ENCODE measurements at regions not wholly inside any gene's neighbourhood (a gene's known extent, or its start where the extent isn't known, plus 50 kb on each side); places are given as distances from the start of the nearest gene placed in this dataset.

- no peak for DNase-seq (ENCODE audit: low spot score)
- no peak overlapping the region for H3K27ac ChIP-seq
- TF ChIP-seq CTCF (IDR thresholded peaks at IDR 0.05) = no peak
- no peak overlapping the region for H3K4me3 ChIP-seq
Observed at GRCh38 chr3:184477940-184478339, 83.6 kb upstream of the EPHB3 start.

GRCh38 chr3:184479426-184480126, 82.0 kb upstream of the EPHB3 start:
- Histone ChIP-seq H3K27ac (peak overlapping the region in 1 of 2 donors; percentile 16), H3K4me3 (no peak overlapping the region)
- TF ChIP-seq CTCF (IDR thresholded peaks at IDR 0.05) = no peak
- no peak for DNase-seq (ENCODE audit: low spot score)

GRCh38 chr3:184480831-184481230, 80.8 kb upstream of the EPHB3 start:
- no peak for DNase-seq (ENCODE audit: low spot score)
- Histone ChIP-seq H3K4me3 (no peak overlapping the region), H3K27ac (no peak overlapping the region)
- no peak for TF ChIP-seq CTCF (IDR thresholded peaks at IDR 0.05)

- Histone ChIP-seq H3K4me3 (no peak overlapping the region), H3K27ac (no peak overlapping the region)
- no peak for TF ChIP-seq CTCF (IDR thresholded peaks at IDR 0.05)
- DNase-seq (ENCODE audit: low spot score) = no peak
Observed at GRCh38 chr3:184481984-184482671, 79.5 kb upstream of the EPHB3 start.

- Histone ChIP-seq H3K4me3 (no peak overlapping the region), H3K27ac (no peak overlapping the region)
- DNase-seq (ENCODE audit: low spot score) = no peak
- TF ChIP-seq CTCF (IDR thresholded peaks at IDR 0.05) = no peak
Observed at GRCh38 chr3:184485241-184485640, 76.3 kb upstream of the EPHB3 start.

- no peak overlapping the region for H3K27ac ChIP-seq
- DNase-seq (ENCODE audit: low spot score) = no peak
- H3K4me3 ChIP-seq = no peak overlapping the region
- no peak for TF ChIP-seq CTCF (IDR thresholded peaks at IDR 0.05)
Observed at GRCh38 chr3:184485906-184486305, 75.7 kb upstream of the EPHB3 start.

GRCh38 chr3:184486614-184487013, 75.0 kb upstream of the EPHB3 start:
- TF ChIP-seq CTCF (IDR thresholded peaks at IDR 0.05) = no peak
- H3K4me3 ChIP-seq = no peak overlapping the region
- H3K27ac ChIP-seq = no peak overlapping the region
- DNase-seq (ENCODE audit: low spot score) = no peak
